Lower lobe of right lung (tissue), 2 donors: ENCODE measurements at regions not wholly inside any gene's neighbourhood (a gene's known extent, or its start where the extent isn't known, plus 50 kb on each side); places are given as distances from the start of the nearest gene placed in this dataset.

ENCODE experiments used
- ATAC-seq, 2 donors: fragments of 200-7000 bp; cut with Tn5 transposase; one replicate each; pipeline ENCODE4 v1.9.1; 2020 to 2022; ENCODE audit warnings: mild to moderate bottlenecking in 2 of 2, moderate library complexity in 2 of 2
- DNase-seq: peaks from one replicate; pipeline ENCODE4 v3.0.0-alpha.2; 2020
- H3K27ac ChIP-seq: fragments of 200-600 bp; one replicate; pipeline ENCODE4 v1.8.0; 2022
- H3K27me3 ChIP-seq: fragments of 200-600 bp; one replicate; pipeline ENCODE4 v1.8.0; 2022; ENCODE audit warnings: low read depth
- H3K36me3 ChIP-seq: fragments of 200-600 bp; one replicate; pipeline ENCODE4 v1.8.0; 2022; ENCODE audit warnings: mild to moderate bottlenecking
- H3K4me1 ChIP-seq: fragments of 200-600 bp; one replicate; pipeline ENCODE4 v1.8.0; 2022
- H3K4me3 ChIP-seq: fragments of 200-600 bp; one replicate; pipeline ENCODE4 v1.8.0; 2022; ENCODE audit warnings: mild to moderate bottlenecking
- H3K9me3 ChIP-seq: fragments of 200-600 bp; one replicate; pipeline ENCODE4 v1.8.0; 2022
- CTCF ChIP-seq: fragments of 200-600 bp; IDR thresholded peaks from one replicate; pipeline ENCODE4 v1.8.0; 2022; ENCODE audit warnings: antibody characterized with exemption, mild to moderate bottlenecking
- intact Hi-C: fragments of 100-400 bp; cut with DNase I; formaldehyde crosslinking; loops from one replicate; pipeline ENCODE4 v1.11.0; 2022
- donor health status: DM: no; HTN: yes; CAD: no; lungs with severe emphysema.

GRCh38 chr10:105370692-105371091 is 729.6 kb downstream of the SORCS3 start:
- no peaks in the 10 kb centered on the region for H3K4me1 ChIP-seq
- no peaks in the 10 kb centered on the region for H3K27me3 ChIP-seq
- TF ChIP-seq CTCF: no peak
- H3K4me3 ChIP-seq: no peak overlapping the region
- H3K9me3 ChIP-seq: no peaks in the 10 kb centered on the region
- no peak for ATAC-seq
- no peaks in the 10 kb centered on the region for H3K36me3 ChIP-seq
- no peak overlapping the region for H3K27ac ChIP-seq
- intact Hi-C loops: no loop called here
- DNase-seq: no peak

- intact Hi-C loops: no loop called here
- no peaks in the 10 kb centered on the region for H3K9me3 ChIP-seq
- no peaks in the 10 kb centered on the region for H3K4me1 ChIP-seq
- no peaks in the 10 kb centered on the region for H3K27me3 ChIP-seq
- no peak for TF ChIP-seq CTCF
- H3K36me3 ChIP-seq: no peaks in the 10 kb centered on the region
- H3K27ac ChIP-seq: no peak overlapping the region
- no peak for ATAC-seq
- H3K4me3 ChIP-seq: no peak overlapping the region
- DNase-seq: no peak
Measured at GRCh38 chr10:105359708-105360107, 718.6 kb downstream of the SORCS3 start.

GRCh38 chr10:105358911-105359310 is 717.8 kb downstream of the SORCS3 start:
- no peak overlapping the region for H3K27ac ChIP-seq
- intact Hi-C loops: no loop called here
- TF ChIP-seq CTCF: no peak
- DNase-seq: no peak
- H3K9me3 ChIP-seq: no peaks in the 10 kb centered on the region
- no peaks in the 10 kb centered on the region for H3K27me3 ChIP-seq
- no peaks in the 10 kb centered on the region for H3K36me3 ChIP-seq
- ATAC-seq: no peak
- H3K4me1 ChIP-seq: no peaks in the 10 kb centered on the region
- no peak overlapping the region for H3K4me3 ChIP-seq

- no peak for ATAC-seq
- no peak for TF ChIP-seq CTCF
- no peak overlapping the region for H3K27ac ChIP-seq
- H3K36me3 ChIP-seq: no peaks in the 10 kb centered on the region
- H3K4me1 ChIP-seq: no peaks in the 10 kb centered on the region
- no peak overlapping the region for H3K4me3 ChIP-seq
- DNase-seq: no peak
- no peaks in the 10 kb centered on the region for H3K27me3 ChIP-seq
- intact Hi-C loops: no loop called here
- H3K9me3 ChIP-seq: no peaks in the 10 kb centered on the region
Measured at GRCh38 chr10:105356626-105357025, 715.5 kb downstream of the SORCS3 start.

GRCh38 chr10:105354010-105354409 is 712.9 kb downstream of the SORCS3 start:
- Histone ChIP-seq H3K27ac (no peak overlapping the region), H3K4me1 (no peaks in the 10 kb centered on the region), H3K36me3 (no peaks in the 10 kb centered on the region), H3K9me3 (no peaks in the 10 kb centered on the region), H3K27me3 (no peaks in the 10 kb centered on the region), H3K4me3 (no peak overlapping the region)
- intact Hi-C loops: no loop called here
- ATAC-seq (no peak), DNase-seq (no peak)
- no peak for TF ChIP-seq CTCF

- no peaks in the 10 kb centered on the region for H3K4me1 ChIP-seq
- no peaks in the 10 kb centered on the region for H3K9me3 ChIP-seq
- no peak overlapping the region for H3K4me3 ChIP-seq
- TF ChIP-seq CTCF: no peak
- H3K27ac ChIP-seq: no peak overlapping the region
- no peaks in the 10 kb centered on the region for H3K36me3 ChIP-seq
- H3K27me3 ChIP-seq: no peaks in the 10 kb centered on the region
- no peak for DNase-seq
- no peak for ATAC-seq
- intact Hi-C loops: no loop called here
Measured at GRCh38 chr10:105352827-105353226, 711.7 kb downstream of the SORCS3 start.
